NCI-H2171 (cell line): ENCODE measurements at regions not wholly inside any gene's neighbourhood (a gene's known extent, or its start where the extent isn't known, plus 50 kb on each side); places are given as distances from the start of the nearest gene placed in this dataset.

Experiments
- DNase-seq: peaks from one replicate; lab custom pipeline; 2025; lab: John Stamatoyannopoulos, UW

DNA sequence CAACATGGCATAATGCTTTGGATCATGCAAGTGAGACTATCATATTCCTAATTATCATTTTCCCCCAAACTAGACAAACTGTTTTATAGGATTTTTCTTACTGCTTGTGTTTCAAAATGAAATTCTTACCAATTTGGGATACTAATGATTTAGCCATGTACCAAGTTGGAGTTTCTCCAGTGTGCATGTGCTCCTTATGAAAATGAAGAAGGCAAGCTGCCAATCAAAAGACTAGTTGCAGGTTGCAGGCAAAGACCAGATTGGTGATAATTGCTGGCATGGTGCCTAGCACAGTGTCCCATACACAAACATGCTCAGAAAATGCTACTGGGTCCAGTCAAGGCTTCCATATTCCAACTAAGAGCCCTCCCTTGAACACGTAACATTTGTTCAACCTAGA, 771.8 kb upstream of the FANCL start:
- DNase-seq: no peak

GRCh38 chr2:59012234-59012633, 771.1 kb upstream of the FANCL start:
- no peak for DNase-seq

GRCh38 chr2:59008950-59009349, 767.8 kb upstream of the FANCL start:
- DNase-seq: no peak

DNA sequence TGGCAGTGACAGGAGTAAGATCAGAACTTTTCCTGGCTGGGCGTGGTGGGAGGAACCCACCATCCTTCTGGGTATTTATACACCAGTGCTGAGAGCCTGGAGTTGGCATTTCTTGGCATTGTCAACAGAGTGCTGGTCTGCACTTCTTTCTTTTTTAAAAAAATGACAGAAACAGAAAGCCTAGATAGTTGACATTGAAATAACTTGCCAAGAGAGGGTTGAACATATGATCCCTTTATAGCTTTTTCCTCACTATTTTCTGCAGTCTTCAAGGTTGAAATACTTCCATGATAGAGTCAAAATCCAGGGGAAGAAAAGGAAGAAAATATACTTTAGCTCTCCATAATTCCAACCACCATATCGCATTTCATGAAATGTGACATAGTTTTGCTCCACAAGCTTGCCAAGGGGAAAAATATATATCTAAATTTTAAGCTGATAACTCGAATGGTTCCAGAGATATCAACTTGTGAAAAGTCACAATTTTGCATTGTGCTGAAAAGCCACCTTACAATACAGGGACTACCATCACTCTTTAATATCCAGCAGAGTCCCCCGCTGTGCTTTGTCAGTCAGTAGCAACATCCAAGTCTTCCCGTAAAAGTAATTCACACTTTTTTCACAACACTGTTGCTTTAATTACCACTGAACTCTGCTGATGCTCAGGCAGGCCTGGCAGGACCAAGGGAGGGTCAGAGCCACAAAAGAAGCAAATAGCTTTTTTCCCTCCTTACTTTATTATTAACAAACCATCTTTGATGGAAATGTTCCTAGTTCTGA, 764.9 kb upstream of the FANCL start:
- DNase-seq: no peak

DNA sequence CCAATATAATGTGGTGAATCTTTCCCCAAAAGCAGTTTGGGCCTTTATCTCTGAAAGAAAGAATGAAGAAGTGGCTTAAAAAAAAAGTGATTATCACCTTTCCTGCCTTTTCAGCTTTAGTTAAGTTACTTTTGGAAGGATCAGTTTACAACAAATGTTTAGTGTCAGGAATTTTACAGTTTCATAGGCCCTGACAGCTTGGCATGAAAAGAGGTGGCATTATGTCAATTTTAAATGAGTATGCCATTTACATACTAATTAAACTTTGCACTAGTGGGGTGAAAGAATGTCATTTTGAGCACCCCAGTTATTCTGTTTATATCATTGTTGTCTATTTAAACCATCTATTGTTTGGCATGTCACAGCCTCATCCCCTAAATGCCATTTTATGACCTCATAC, 763.5 kb upstream of the FANCL start:
- DNase-seq: no peak

DNA sequence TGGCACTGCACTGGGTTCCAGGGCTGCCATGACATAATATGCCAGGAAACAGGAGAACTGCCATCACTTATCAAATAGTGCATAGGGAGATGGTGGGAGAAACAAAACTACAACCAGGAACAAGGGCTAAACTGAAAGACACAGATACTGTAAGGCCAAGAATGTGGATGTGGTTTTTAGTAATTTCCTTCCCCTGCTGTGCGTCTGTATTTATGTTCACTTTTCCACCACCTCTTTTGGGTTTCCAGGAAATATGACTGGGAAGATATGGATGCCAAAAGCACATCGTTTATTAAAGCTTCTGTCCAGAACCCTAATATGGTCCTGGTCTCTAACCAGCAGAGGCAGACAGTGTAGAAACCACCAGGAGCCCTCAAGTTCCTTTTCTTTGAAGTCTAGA, 759.7 kb upstream of the FANCL start:
- no peak for DNase-seq

DNA sequence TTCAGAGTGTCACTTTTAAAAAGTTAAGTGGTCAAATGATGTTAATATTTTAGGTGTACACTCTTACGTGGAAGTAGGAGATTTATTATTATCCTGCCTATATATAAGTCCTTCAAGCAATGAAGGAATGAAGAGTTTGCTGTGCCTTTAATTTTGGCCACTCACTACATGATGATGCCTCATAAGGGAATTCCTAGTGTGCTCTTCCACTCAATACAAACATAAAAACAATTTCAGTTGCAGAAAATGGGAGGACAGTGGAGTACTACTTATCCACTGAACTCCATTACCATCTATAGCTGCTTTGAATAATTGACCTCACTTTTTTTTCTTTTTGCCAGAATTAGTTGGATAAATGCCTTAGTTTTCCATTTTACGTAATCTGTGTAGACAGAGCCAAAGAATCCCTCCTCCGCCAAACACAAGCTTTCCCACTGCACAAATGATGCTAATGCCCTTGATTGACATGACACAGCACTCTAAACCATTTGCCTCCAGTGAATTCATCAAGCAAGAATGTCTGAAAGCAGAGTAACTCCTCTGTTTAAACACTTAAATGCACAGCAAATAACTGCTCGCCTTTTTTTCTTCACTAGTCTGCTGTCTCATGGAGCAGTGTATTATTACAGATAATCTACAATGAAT, 751.1 kb upstream of the FANCL start:
- no peak for DNase-seq

DNA sequence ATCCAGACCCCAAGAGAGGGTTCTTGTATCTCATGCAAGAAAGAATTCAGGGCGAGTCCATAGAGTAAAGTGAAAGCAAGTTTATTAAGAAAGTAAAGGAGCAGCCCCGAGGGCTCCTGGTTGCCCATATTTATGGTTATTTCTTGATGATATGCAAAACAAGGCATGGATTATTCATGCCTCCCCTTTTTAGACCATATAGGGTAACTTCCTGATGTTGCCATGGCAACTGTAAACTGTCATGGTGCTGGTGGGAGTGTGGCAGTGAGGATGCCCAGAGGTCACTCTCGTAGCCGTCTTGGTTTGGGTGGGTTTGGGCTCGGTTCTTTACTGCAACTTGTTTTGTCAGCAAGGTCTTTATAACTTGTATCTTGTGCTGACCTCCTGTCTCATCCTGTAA, 750.2 kb upstream of the FANCL start:
- no peak for DNase-seq

- DNase-seq: no peak
These were observed 744.4 kb upstream of the FANCL start for GRCh38 chr2:58985541-58985940.

- DNase-seq: no peak
These were observed 743.6 kb upstream of the FANCL start for GRCh38 chr2:58984731-58985130.

GRCh38 chr2:58983111-58983510, 742.0 kb upstream of the FANCL start:
- no peak for DNase-seq

- DNase-seq: no peak
These were observed 740.1 kb upstream of the FANCL start for GRCh38 chr2:58981237-58981636.

DNA sequence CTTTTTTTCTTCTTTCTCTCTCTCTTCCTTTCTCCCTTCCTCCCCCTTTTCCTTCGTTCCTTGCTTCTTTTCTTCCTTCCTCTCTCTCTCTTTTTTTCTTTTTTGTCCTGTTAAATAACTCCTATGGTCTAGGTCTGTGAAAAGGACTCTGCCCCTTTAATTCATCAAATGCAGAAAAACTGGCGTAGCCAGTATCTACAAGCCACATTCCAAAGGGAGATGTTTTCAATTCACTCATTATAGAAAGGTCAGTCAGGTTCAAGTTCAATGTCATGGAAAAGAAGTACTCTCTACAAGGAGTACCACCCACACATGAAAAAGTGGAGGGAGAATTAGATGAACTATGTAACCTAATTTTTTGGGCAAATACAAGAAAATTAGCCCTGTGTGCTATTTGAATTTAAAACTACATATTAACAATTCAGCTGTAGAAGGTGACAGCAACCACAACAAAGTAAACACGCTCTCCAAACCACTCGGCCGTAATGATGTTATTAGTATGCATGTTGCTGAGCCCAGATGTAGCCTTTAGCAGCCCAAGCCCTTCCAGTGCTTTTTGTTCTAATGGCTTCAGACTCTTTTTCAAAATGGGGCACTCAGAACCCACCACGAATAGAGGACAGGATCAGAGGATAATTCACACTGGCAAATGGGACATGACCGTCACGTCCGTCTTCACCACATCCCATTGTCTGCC, 735.4 kb upstream of the FANCL start:
- no peak for DNase-seq

GRCh38 chr2:58974881-58975280, 733.8 kb upstream of the FANCL start:
- DNase-seq: no peak

DNA sequence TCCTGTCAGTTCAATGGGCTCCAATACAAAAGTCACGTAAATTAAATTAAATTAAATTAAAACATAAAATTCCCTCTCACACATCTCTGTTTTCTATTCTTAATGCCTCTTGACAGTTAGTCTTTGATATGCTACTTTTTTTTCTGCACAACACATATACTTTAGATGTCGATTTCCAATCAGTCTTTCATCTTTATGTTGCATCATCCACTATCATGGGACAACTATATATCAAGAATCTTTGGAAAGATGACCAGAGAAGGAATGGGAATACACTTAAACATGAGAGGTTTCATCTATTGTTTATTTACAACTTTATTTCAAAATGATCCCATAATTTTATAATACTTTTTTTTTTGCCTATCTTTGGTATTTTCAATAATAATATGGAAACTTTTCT, 733.3 kb upstream of the FANCL start:
- DNase-seq: no peak

GRCh38 chr2:58973811-58974281, 732.7 kb upstream of the FANCL start:
- DNase-seq: no peak

- DNase-seq: no peak
These were observed 731.6 kb upstream of the FANCL start for GRCh38 chr2:58972737-58973136.

- no peak for DNase-seq
These were observed 730.6 kb upstream of the FANCL start for GRCh38 chr2:58971511-58972360.

- DNase-seq: no peak
These were observed 729.2 kb upstream of the FANCL start for GRCh38 chr2:58970365-58970764.

DNA sequence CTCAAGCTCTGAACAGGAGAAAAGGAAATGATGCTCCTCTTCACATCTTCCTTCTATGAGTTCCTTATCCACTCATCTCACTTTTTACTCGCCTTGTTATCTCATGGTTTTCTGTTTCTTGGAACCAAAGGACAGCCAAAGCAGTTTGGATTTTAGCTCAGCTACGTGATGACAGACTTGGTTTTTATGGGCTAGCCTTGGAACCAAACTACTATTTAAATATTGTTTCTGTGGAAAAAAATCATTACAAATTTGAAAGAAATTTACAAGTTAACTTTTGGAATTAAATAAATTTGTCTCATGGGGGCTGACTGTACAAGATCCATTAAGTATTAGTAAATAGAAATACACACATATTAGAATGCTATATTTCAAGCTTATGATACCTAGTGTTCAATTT, 727.8 kb upstream of the FANCL start:
- DNase-seq: no peak

DNA sequence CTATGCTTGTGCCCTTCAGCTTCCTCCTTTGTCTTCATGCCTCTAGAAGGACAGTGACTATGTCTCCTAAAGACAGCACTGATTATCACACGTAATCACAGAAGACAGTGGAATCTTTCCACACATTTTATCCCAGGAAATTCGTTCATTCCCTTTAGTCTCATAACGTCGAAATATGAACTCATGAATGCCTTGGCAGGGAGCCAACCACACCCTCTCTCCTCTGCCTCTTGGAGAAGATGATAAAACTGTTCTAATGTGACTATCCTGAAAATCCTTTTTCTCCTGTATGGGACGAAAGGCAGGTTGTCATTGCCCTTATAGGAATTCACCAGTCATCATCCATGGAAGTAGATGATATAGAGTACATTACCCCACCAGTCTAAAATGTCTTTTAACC, 726.6 kb upstream of the FANCL start:
- DNase-seq: peak; percentile 36

DNA sequence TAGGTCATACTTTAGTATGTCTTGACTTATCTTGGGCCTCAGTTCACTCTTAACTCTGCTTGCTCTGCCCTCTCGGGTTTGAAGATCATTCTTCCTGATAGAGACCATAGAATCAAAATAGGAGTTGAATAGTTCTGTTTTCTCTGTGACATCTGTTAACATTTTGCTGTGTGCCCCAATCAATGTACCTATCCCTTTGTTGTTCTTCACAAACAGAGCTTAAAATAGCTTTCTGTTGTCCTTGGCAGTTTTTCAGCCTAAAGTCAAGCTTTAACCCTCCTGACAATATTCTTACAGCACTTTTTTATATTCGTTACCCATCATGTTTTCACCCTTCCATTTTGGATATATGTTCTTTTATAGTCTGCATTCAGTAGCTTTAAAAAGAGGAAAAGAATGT, 724.5 kb upstream of the FANCL start:
- no peak for DNase-seq
